Epithelial cell of prostate (primary cell): ENCODE measurements at regions not wholly inside any gene's neighbourhood (a gene's known extent, or its start where the extent isn't known, plus 50 kb on each side); places are given as distances from the start of the nearest gene placed in this dataset.
"Not testable (repeated sequence)": the region's sequence is repeated elsewhere in the genome, so short reads cannot be mapped to it uniquely, and the experiment has no call there.

Experiments
- DNase-seq: peaks from one replicate; pipeline ENCODE4 v3.0.0-alpha.2; 2011; ENCODE audit warnings: low read depth, low spot score
- H3K27ac ChIP-seq: fragments of 450-650 bp; 2 replicates; pipeline ENCODE4 v1.5.1; 2017; ENCODE audit warnings: mild to moderate bottlenecking

DNA sequence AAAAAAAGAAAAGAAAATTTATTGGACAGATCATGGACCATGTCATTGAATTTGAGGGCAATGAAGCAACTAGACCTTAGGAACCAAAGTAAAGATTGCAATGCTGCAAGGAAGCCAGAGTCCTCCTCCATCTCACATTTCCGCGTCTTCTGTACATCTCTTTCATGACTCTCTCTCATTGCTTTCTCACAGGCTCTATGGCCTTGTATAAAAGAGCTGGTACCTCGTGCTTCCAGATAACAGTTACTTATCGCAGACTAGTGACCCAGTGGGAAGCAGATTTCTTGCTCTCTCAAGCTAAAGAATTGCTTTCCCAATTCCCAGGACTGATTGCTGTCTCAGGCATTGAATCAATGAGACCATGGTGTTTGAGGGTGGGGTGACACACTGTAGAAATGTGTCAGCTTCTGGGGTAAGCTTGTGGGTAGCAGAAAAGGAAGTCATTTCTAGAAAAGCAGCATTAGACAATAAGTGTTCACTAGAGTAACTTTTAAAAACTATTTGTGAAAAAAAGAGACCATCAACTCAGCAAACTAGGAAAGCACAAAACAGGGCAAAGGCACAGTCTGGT, 635.3 kb downstream of the UTRN start:
- no peak overlapping the region for H3K27ac ChIP-seq
- DNase-seq = no peak

DNA sequence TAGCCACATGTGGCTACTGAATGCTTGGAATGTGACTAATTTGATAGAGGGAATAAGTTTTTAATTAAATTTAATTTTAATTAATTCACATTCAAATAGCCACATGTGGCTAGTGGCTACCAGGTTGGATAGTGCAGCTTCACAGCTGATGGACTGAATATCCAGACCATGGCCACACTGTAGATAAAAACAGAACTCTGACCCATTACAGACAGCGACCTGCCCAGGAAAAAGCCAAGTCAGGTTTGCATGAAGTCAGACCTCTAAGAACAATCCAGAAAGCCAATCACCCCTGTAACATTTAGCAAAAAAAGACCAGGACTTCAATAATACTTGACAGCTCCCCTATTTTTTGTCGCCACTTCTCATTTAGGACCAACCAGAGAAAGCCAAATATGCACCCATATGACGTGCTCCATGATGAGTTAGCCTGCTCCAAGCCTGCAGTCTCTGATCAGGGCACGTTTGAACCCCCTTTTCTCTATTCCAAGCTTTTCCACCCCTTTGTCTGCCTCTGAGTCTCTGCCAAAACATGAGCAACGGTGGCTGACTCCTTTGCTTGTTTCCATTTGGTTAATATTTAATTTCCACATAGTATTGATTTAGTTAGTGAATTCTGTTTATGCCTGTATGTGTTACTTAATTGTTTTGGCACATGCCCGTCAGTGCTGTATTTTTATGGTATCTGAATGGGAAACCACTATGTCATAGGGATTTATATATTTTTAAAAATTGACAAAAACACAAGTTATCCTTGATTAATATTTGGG, 636.3 kb downstream of the UTRN start:
- no peak for DNase-seq
- H3K27ac ChIP-seq = no peak overlapping the region

DNA sequence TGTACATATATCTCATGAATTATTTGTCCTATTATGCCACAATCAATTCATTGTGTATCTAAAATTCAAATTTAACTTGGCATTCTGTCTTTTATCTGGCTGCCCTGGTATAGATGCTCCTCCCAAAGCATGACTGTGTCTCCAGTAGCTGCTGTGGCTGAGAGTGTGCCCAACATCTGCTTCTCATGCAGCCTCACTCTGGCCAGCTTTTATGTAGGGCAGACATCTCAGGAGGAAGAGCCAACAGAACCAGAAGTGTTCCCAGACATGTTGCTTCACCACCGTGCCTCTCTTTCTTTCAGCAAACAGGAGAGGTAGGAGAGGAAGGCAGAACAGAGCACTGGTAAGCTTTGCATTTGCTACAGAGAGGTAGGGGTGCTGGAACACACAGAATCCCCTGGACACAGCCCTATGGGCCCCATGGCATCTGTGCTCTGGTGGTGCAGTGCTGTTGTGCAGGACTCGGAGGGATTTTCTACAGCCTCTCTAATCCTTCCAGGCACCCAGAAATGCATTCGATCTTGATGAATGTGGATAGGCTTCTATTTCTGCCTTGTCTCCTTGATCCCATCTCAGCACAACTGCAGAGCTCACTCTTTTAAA, 637.1 kb downstream of the UTRN start:
- no peak for DNase-seq
- peak overlapping the region; percentile 46 for H3K27ac ChIP-seq

DNA sequence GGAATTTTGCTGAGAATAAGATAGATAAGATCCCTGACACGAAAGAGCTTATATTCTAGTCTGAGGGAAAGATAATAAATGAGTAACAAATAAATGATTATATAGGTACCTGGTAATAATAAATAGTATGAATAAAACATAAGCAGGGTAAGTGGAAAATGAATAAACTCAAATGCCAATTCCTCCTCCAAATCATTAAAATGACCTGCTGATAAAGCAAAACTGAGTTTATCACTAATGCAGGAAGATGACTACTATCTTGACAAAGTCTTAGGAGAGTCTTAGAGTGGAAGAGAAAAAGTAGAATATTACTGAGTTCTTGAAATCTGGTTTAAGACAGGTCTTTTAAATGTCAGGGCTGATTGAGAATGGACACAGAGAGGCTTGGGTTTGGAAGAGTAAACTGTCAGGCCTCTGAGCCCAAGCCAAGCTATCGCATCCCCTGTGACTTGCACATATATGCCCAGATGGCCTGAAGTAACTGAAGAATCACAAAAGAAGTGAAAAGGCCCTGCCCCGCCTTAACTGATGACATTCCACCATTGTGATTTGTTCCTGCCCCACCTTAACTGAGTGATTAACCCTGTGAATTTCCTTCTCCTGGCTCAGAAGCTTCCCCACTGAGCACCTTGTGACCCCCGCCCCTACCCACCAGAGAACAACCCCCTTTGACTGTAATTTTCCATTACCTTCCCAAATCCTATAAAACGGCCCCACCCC, 637.8 kb downstream of the UTRN start:
- DNase-seq = not testable (repeated sequence)
- peak overlapping the region; percentile 46 for H3K27ac ChIP-seq

DNA sequence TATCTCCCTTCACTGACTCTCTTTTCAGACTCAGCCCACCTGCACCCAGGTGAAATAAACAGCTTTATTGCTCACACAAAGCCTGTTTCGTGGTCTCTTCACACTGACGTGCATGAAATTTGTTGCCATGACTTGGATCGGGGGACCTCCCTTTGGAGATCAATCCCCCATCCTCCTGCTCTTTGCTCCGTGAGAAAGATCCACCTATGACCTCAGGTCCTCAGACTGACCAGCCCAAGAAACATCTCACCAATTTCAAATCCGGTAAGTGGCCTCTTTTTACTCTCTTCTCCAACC, 638.3 kb downstream of the UTRN start:
- not testable (repeated sequence) for DNase-seq
- H3K27ac ChIP-seq = peak overlapping the region; percentile 46

DNA sequence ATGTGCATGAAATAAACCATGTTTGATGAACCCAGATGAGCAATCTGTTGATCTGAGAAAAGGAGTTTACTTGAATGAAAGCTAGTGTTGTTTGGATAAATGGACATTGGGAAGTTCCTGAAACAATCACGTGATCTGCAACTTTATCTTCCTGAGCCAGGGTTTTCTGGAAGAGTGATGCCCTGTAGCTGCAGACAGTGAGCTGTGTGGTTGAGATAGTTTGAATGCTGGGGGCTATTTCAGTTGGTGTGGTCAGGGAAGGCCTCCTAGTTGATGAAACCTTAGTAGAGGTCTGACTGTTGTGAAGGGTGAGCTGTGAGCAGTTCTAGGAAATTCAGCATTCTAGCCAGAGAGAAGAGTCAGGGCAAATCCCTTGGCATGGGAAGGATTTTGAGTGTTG, 643.7 kb downstream of the UTRN start:
- H3K27ac ChIP-seq = no peak overlapping the region
- no peak for DNase-seq

DNA sequence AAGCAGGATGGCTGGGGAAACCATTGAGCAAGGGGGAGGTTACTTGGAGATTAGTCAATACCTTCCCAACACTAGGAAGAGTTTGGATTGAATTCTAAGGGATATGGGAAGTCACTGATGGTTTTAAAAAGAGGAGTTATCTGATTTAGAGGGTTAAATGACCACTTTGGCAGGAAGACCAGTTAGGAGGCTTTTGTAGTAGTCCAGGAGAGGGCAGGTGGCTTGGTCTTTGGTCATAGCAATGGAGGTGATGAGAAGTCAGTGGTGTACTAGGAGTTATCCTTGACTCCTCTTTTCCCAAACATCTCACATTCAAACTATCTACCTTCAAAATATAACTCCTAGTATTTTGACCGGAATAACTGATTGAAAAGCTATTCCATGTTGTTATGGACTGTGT, 644.1 kb downstream of the UTRN start:
- no peak for DNase-seq
- H3K27ac ChIP-seq = no peak overlapping the region

DNA sequence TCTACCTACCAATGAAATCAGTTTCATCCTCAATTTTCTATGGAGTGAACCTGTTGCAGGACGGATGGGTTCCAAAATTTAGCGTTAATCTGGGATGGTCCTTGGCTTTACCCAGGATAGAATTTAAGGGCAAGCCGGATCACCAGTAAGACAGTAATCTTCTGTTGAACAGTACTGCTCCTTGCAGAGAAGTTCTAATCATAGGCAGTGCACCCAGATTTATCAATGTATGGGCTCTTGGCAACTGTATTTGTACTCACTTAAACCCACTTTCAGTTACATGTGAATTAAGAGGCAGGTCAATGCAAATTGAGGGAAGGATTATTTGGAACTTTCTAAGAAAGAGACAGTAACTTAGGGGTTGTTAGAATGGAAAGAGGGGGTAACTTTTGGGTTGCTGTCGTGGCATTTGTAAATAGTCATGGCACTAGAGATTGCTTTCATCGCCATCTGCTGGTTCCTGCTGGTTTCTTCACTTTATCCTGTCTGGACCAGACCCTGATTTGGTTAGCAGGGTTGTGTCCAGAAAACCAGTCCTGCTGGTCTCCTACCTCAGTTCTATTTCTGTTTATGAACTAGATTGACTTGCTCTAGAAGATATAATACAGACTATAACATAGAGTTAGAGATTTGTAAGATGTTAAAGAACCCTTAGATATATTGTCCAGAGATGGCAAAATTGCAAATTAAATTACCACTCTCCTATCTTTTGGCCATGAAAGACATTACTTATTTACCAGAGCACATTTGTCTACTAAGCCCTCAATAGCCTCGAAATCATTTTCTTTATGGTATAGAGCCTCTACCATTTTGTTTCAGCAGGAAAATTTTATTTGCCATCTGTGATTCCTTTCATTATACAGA, 646.3 kb downstream of the UTRN start:
- no peak overlapping the region for H3K27ac ChIP-seq
- no peak for DNase-seq

DNA sequence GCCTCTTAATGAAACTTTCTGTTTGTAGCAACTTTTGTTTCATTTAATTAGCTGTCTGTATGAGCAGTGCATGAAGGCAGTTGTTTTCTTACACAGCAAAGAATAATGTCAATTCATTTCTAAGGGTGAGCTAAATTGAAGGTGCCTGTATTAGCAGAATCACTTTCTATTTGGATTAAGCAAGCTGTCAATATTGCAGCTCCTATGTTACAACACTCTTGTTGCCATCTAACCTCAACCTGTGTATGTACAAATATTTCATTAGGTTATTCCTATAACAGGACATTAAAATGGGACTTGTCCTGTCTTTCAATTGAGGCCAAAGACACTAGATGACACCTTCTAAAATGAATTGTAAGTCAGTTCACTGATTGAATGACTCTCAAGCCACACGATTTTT, 647.5 kb downstream of the UTRN start:
- no peak for DNase-seq
- no peak overlapping the region for H3K27ac ChIP-seq

DNA sequence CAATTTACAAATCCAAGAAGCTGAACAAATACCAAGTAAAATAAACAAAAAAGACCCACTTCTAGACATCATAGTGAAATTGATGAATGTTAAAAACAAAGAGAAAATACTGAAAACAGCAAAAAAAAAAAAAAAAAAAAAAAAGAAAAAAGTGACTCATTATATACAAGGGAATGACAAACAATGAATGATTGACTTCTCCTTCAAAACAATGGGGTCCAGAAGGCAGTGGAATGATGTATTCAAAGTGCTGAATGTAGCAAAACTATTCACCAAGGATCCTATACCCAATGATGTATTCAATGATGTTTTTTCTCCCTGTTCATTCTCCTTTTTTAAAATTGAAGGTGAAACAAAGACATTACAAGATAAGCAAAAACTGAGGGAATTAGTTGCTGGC, 650.0 kb downstream of the UTRN start:
- no peak overlapping the region for H3K27ac ChIP-seq
- DNase-seq = no peak

DNA sequence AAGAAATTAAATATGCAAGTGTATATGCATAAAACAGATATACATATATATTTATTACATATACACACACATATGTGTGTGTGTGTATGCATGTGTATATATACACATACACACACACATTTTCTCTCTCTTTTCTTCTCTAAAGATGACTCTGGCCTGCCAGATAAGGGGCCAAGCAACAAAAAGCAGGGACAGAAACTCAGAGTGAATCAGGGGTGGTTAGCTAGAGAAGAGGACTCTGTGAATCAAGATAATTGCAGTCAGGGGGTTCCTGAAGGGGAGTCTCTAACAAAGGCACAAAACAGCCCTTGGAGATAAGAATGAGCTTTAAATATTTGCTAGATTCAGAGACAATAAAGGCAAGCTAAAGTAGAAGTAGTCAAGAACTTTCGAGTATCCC, 650.5 kb downstream of the UTRN start:
- H3K27ac ChIP-seq = no peak overlapping the region
- DNase-seq = no peak

DNA sequence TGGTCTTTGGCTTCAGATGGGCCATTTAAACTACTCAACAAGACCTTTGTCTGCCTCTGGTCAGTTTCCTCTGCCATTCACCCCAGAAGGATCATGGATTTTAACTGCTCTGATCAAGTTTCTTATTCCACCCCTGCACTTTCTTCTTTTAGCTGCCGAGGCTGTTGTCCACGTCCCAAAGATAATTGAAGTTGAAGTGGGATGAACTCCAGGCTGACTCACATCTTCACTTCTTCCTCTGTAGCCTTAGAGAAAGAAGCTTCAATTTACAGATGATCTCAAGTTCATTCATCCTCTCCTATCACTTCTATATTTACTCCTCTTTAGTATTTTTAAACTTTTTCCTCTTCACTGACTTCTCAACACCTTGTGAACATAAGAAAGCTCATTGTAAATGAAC, 651.6 kb downstream of the UTRN start:
- no peak overlapping the region for H3K27ac ChIP-seq
- DNase-seq = no peak

DNA sequence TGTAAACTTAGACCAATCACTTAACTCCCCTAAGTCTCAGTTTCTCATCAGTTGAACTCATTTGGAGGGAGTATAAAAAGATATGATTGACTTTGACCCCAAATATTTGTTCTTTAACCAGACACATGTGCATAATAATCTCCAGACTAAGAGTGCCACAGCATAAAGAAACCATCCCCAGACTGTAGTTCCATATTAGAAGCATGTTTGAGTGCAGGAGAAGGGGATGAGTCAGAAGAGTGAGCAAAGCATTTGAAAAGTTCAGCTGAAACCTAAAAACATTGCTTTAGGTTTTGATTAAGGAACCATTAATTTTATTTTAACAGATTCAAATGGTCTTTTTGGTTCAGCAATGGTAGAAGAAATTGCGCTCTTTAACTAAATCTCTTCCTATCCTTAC, 654.8 kb downstream of the UTRN start:
- DNase-seq = no peak
- no peak overlapping the region for H3K27ac ChIP-seq

DNA sequence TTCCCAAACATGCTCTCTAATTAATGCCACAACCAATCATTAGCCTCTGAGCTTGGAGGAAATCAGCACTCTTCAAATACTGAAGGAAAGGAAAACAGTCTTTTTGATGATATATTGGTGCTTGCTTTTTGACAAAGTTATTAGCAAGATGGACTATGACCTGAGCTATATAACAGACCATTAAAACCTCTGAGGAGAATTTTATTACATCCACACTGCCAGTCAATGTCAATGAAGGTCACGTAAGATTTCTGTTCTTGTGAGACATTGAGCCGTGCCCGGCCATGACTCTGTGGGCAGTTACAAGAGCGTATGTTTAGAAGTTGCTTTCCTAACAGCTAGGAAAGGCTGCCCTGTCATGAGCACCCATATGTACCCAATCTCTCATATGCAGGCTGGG, 659.0 kb downstream of the UTRN start:
- H3K27ac ChIP-seq = no peak overlapping the region
- DNase-seq = no peak

DNA sequence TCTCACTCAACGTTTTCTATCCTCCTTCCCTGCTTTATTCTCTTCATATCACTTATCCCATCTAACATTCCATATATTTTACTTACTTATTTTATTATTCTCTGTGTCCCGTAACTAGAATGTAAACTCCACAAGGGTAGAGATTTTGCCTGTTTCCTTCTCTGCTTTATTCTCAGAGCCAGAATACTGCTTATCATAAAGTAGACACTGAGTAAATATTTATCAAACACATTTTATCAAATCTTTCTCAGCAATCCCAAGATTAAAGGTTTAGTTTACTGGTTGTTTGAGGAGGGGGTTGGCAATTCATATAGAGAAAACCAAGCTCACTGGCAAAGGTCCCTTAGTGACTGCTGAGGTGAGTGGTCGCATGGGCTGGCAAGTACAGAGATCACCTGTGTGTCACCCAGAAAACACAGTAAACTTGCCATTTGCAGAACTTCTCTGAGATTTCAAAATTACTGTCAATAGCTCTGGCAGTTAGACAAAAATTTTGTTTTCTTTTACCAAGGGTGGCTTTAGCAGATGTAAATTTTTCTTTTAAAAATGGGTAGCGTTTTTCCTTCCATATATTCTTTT, 662.4 kb downstream of the UTRN start:
- H3K27ac ChIP-seq = no peak overlapping the region
- no peak for DNase-seq

DNA sequence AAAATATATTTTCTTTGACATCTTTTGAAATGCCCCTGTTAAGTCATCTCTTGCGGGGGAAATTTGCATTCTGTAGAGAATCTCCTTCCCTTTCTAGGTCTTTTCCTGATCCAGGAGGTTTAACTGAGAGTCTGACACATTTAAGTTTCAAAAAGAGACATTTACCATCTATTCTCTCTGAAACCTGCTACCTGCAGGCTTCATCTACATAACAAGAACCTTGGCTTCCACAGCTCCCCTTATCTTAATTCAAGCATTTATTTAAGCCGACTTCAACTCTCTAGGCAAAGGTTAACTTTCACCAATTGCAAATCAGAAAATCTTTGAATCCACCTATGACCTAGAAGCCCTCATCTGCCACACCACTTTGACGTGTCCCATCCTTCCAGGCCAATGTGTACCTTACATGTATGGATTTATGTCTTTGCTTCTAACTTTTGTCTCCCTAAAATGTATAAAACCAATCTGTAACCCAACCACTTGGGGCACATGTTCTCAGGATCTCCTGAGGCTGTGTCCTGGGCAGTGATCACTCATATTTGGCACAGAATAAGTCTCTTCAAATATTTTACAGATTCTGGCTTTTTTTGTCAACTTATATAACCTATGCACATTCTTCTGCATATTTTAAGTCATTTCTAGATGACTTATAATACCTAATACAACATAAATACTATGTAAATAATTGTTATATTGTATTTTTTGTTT, 666.7 kb downstream of the UTRN start:
- H3K27ac ChIP-seq = no peak overlapping the region

DNA sequence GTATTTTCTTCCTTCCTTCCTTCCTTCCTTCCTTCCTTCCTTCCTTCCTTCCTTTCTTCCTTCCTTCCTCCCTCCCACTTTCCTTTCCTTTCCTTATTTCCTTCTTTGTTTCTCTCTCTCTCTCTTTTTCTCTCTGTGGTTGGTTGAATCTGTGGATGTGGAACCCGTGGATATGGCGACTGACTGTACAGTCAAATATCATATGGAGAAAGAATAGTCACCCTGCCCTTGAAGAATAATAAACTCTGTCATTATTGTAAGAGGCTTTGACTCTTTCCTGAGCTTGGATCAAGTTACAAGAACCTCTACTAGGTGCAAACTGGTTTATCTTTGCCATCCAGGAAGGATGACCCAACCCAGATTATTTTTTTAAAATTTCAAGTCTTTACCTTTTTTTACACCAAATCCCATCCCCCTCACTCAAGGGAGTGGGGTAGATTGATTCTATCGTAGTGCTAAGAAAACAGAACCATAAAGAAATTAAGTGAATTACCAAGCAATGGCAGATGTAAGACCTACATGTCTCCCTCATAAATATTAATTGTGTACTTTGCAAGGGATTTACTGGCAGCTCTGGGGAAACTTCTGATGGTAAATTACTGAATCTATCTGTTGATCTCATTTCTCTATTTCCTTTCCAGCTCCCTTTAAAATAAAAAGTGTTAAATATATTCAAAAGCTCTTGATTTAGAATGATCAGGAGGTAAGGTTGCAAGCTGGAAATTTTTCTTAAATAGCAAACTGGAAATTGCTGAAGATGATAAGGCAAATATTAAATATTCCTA, 667.5 kb downstream of the UTRN start:
- no peak for DNase-seq
- H3K27ac ChIP-seq = no peak overlapping the region

More for the DNA sequence above, 666.7 kb downstream of the UTRN start:
- no peak for DNase-seq

DNA sequence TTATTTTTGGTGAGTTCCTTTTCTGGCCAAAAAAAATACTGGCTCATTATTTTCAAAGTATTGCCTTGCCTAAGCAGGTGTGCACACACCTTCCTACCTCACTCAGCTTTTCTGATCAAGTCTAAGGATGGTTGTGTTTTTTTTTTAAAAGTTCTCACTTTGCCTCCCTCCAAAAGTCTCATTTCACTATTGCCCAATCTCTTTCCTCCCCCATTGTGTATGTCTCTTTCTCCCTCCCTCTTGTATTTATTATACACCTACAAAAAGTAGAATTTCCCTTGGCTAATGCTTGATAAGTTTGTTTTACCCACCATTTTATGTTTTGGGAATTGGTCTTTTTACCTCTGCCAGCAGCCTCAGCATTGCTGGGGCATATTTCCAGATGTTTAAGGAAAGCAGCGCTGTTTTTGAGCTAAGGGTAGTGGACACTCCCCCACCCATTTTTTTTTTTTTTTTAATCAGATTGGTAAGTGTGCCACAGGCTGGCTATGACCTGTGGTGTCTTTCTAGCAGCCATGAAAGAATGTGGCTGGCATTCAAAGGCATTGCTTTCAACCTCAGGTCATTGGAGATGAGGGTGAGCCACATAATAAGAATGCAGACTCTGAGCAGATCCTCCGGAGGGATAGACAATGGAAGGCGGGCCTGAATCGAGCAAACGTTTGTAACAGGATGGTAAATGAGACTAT, 668.6 kb downstream of the UTRN start:
- DNase-seq = no peak
- H3K27ac ChIP-seq = peak overlapping the region; percentile 23
